Liver (tissue), 8 donors: ENCODE measurements at regions not wholly inside any gene's neighbourhood (a gene's known extent, or its start where the extent isn't known, plus 50 kb on each side); places are given as distances from the start of the nearest gene placed in this dataset.

ENCODE experiments used
- DNase-seq: peaks from one replicate; pipeline ENCODE4 v3.0.0-alpha.2; 2017; ENCODE audit warnings: low spot score
- H3K27ac ChIP-seq, 2 donors: one replicate each; pipeline ENCODE4 v1.7.0; 2013; ENCODE audit warnings: inconsistent platforms in 2 of 2, low read length in 2 of 2, control low read depth in 1 of 2, low read depth in 1 of 2, mild to moderate bottlenecking in 1 of 2
- H3K27me3 ChIP-seq, 4 donors: one replicate each; pipeline versions ENCODE4 v1.6.1 to v1.7.0; 2013; ENCODE audit warnings: low read length in 3 of 4, inconsistent platforms in 1 of 4, mild to moderate bottlenecking in 1 of 4, moderate library complexity in 1 of 4; ENCODE audit not compliant: control insufficient read depth in 4 of 4, insufficient read depth in 4 of 4
- H3K36me3 ChIP-seq, 4 donors: one replicate each; pipeline versions ENCODE4 v1.6.1 to v1.7.0; 2013; ENCODE audit warnings: low read length in 3 of 4, mild to moderate bottlenecking in 3 of 4, low read depth in 1 of 4, moderate library complexity in 1 of 4; ENCODE audit not compliant: control insufficient read depth in 4 of 4, insufficient read depth in 3 of 4
- H3K4me1 ChIP-seq, 4 donors: one replicate each; pipeline versions ENCODE4 v1.6.1 to v1.7.0; 2013; ENCODE audit warnings: low read length in 3 of 4, mild to moderate bottlenecking in 3 of 4, moderate library complexity in 1 of 4; ENCODE audit not compliant: control insufficient read depth in 4 of 4, insufficient read depth in 4 of 4
- H3K4me3 ChIP-seq, 3 donors: one replicate each; pipeline versions ENCODE4 v1.6.1 to v1.7.0; 2013; ENCODE audit warnings: low read length in 3 of 3, control low read depth in 1 of 3, low read depth in 1 of 3, mild to moderate bottlenecking in 1 of 3
- H3K9ac ChIP-seq, 2 donors: one replicate each; pipeline ENCODE4 v1.7.0; 2013; ENCODE audit warnings: low read length in 2 of 2, mild to moderate bottlenecking in 2 of 2, moderate library complexity in 2 of 2, control low read depth in 1 of 2, low read depth in 1 of 2
- H3K9me3 ChIP-seq, 4 donors: one replicate each; pipeline versions ENCODE4 v1.6.1 to v1.7.0; 2013; ENCODE audit warnings: low read length in 3 of 4; ENCODE audit not compliant: control insufficient read depth in 4 of 4
- ATF3 ChIP-seq: IDR thresholded peaks from 2 replicates; pipeline ENCODE4 v1.6.1; 2016; ENCODE audit warnings: antibody characterized with exemption
- EGR1 ChIP-seq, 2 donors: IDR thresholded peaks; 2 replicates each; pipeline ENCODE4 v1.6.1; 2016 to 2018; ENCODE audit warnings: antibody characterized with exemption in 2 of 2, low read depth in 2 of 2
- FOXA1 ChIP-seq: IDR thresholded peaks from 2 replicates; pipeline ENCODE4 v1.6.1; 2016; ENCODE audit warnings: antibody characterized with exemption
- FOXA2 ChIP-seq: IDR thresholded peaks from 2 replicates; pipeline ENCODE4 v1.6.1; 2016; ENCODE audit warnings: antibody characterized with exemption
- GABPA ChIP-seq, 2 donors: IDR thresholded peaks in 1 of 2; conservative IDR thresholded peaks in 1 of 2; 2 replicates each; pipeline ENCODE4 v1.6.1; 2016; ENCODE audit warnings: antibody characterized with exemption in 2 of 2, mild to moderate bottlenecking in 1 of 2, moderate library complexity in 1 of 2
- HNF4A ChIP-seq, 2 donors: conservative IDR thresholded peaks; 2 replicates each; pipeline ENCODE4 v1.6.1; 2016; ENCODE audit warnings: antibody characterized with exemption in 2 of 2, mild to moderate bottlenecking in 2 of 2
- HNF4G ChIP-seq: IDR thresholded peaks from 2 replicates; pipeline ENCODE4 v1.6.1; 2016; ENCODE audit warnings: antibody characterized with exemption
- JUND ChIP-seq, 2 donors: IDR thresholded peaks; 2 replicates each; pipeline ENCODE4 v1.6.1; 2016; ENCODE audit warnings: antibody characterized with exemption in 2 of 2
- MAX ChIP-seq: IDR thresholded peaks from 2 replicates; pipeline ENCODE4 v1.6.1; 2016; ENCODE audit warnings: antibody characterized with exemption
- NR2F2 ChIP-seq: IDR thresholded peaks from 2 replicates; pipeline ENCODE4 v1.6.1; 2016; ENCODE audit warnings: antibody characterized with exemption
- RAD21 ChIP-seq, 2 donors: IDR thresholded peaks; 2 replicates each; pipeline ENCODE4 v1.6.1; 2016; ENCODE audit warnings: antibody characterized with exemption in 2 of 2, mild to moderate bottlenecking in 2 of 2
- RXRA ChIP-seq, 2 donors: IDR thresholded peaks; 2 replicates each; pipeline ENCODE4 v1.6.1; 2017 to 2018; ENCODE audit warnings: antibody characterized with exemption in 2 of 2, mild to moderate bottlenecking in 1 of 2
- SP1 ChIP-seq: IDR thresholded peaks from 2 replicates; pipeline ENCODE4 v1.6.1; 2018; ENCODE audit warnings: antibody characterized with exemption, mild to moderate bottlenecking
- TAF1 ChIP-seq: conservative IDR thresholded peaks from 2 replicates; pipeline ENCODE4 v1.6.1; 2016; ENCODE audit warnings: antibody characterized with exemption, mild to moderate bottlenecking
- YY1 ChIP-seq: IDR thresholded peaks from 2 replicates; pipeline ENCODE4 v1.6.1; 2016; ENCODE audit warnings: antibody characterized with exemption, mild to moderate bottlenecking
- WGBS: extraction: QIAGEN DNeasy Blood & Tissue Kit; methylation state at CpG from one replicate; pipeline ENCODE4 v1.1.7; 2013; 5-methylcytosine and 5-hydroxymethylcytosine counted together
- TF ChIP-seq, protein P1 (sequence below): IDR thresholded peaks from 2 replicates; pipeline ENCODE4 v1.6.1; 2016; ENCODE audit warnings: antibody characterized with exemption
- TF ChIP-seq, protein P2 (sequence below): fragments of 150-350 bp; IDR thresholded peaks from 2 replicates; pipeline ENCODE4 v1.5.1; 2017; ENCODE audit warnings: improper control_type of control experiment, low read depth, low read length; ENCODE audit not compliant: missing input control
- TF ChIP-seq, protein P3 (sequence below): IDR thresholded peaks from 2 replicates; pipeline ENCODE4 v1.6.1; 2016; ENCODE audit warnings: antibody characterized with exemption, mild to moderate bottlenecking
- donor health status: healthy.
- donor health status: healthy.
- donor health status: healthy.
- donor health status: healthy.
- donor health status: healthy.

DNA sequence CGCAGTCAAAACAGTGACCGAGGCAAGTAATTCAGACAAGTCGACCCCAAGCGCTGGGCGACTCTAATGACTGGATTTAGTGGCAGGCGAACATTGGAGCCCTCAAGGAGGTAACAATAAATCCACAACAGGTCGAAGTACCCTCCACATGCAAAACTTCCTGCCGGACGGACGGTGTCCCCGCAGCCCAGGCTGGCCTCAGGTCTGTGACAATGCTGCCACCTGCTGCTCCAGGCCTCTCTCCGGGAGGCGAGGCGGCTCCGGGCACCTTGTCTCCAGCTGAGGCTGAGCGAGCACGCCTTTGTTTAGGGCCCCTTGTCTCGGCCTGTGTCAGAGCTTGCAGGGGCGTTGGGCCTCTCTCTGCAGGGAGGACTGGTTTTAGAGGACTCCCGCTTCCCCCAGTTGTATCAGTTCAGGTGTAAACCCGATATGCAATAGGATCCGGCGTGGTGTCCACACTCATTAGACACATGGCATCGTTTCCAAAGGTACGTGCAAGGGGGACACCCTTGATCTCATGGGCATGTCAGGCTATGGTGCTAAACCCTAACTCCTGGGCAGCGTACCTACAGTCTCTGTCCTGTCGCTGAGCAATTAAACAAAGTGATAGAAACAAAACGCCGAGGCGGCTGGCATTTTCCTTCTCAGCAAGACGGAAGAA lies 628.0 kb upstream of the ADAMTS16 start:
- Histone ChIP-seq H3K9me3 (no peaks in the 10 kb centered on the region), H3K36me3 (no peaks in the 10 kb centered on the region), H3K4me3 (no peak overlapping the region), H3K27me3 (peaks cover 0 to 4% (median 2%) of the 10 kb centered on the region in 4 donors), H3K4me1 (no peaks in the 10 kb centered on the region), H3K27ac (no peak overlapping the region), H3K9ac (no peak overlapping the region)
- peak; percentile 48 to 64 for TF ChIP-seq RAD21 (IDR thresholded peaks at IDR 0.05)
- TF ChIP-seq HNF4A (conservative IDR thresholded peaks at IDR 0.05) = no peak
- TF ChIP-seq NR2F2 = no peak
- DNase-seq = peak; percentile 43
- WGBS = 38% methylated on average over 31 of the region's 31 CpGs

DNA sequence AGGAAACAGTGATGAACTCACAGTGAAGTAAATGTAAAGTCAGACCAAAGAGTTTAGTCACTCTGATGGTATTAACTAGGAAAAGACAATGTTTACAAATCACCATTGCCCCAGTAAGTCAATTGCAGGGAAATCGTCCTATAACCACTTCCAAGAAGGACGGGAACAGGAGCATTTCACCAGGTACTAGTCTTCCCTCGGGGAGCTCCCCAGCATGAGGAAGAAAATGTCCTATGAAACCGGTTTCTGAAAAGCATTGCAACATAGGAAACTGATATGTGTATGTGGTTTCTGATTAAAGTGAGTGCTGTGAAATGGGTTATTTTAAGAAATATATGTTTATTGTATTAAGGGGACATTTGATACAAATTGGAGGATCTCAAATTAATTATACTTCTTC lies 626.7 kb upstream of the ADAMTS16 start:
- H3K27ac ChIP-seq = no peak overlapping the region
- H3K4me3 ChIP-seq = no peak overlapping the region
- no peaks in the 10 kb centered on the region for H3K9me3 ChIP-seq
- no peaks in the 10 kb centered on the region for H3K4me1 ChIP-seq
- H3K9ac ChIP-seq = no peak overlapping the region
- 42% methylated on average over 4 of the region's 4 CpGs for WGBS
- no peak for TF ChIP-seq HNF4A (conservative IDR thresholded peaks at IDR 0.05)
- TF ChIP-seq TAF1 = no peak
- no peak for TF ChIP-seq EGR1 (IDR thresholded peaks at IDR 0.05; ENCODE audit: low read depth in 2 of 2)
- no peak for TF ChIP-seq GABPA (IDR thresholded peaks at IDR 0.05 in 1 of 2, conservative IDR thresholded peaks at IDR 0.05 in 1 of 2)
- no peak for TF ChIP-seq FOXA2
- no peak for TF ChIP-seq MAX
- TF ChIP-seq JUND (IDR thresholded peaks at IDR 0.05) = no peak
- no peak for TF ChIP-seq FOXA1
- TF ChIP-seq ATF3 = no peak
- TF ChIP-seq, protein P1, sequence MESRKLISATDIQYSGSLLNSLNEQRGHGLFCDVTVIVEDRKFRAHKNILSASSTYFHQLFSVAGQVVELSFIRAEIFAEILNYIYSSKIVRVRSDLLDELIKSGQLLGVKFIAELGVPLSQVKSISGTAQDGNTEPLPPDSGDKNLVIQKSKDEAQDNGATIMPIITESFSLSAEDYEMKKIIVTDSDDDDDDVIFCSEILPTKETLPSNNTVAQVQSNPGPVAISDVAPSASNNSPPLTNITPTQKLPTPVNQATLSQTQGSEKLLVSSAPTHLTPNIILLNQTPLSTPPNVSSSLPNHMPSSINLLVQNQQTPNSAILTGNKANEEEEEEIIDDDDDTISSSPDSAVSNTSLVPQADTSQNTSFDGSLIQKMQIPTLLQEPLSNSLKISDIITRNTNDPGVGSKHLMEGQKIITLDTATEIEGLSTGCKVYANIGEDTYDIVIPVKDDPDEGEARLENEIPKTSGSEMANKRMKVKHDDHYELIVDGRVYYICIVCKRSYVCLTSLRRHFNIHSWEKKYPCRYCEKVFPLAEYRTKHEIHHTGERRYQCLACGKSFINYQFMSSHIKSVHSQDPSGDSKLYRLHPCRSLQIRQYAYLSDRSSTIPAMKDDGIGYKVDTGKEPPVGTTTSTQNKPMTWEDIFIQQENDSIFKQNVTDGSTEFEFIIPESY = no peak
- no peak for TF ChIP-seq NR2F2
- TF ChIP-seq YY1 = no peak
- no peak for TF ChIP-seq SP1
- no peak for TF ChIP-seq HNF4G
- TF ChIP-seq, protein P2, sequence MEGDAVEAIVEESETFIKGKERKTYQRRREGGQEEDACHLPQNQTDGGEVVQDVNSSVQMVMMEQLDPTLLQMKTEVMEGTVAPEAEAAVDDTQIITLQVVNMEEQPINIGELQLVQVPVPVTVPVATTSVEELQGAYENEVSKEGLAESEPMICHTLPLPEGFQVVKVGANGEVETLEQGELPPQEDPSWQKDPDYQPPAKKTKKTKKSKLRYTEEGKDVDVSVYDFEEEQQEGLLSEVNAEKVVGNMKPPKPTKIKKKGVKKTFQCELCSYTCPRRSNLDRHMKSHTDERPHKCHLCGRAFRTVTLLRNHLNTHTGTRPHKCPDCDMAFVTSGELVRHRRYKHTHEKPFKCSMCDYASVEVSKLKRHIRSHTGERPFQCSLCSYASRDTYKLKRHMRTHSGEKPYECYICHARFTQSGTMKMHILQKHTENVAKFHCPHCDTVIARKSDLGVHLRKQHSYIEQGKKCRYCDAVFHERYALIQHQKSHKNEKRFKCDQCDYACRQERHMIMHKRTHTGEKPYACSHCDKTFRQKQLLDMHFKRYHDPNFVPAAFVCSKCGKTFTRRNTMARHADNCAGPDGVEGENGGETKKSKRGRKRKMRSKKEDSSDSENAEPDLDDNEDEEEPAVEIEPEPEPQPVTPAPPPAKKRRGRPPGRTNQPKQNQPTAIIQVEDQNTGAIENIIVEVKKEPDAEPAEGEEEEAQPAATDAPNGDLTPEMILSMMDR = no peak
- no peak for TF ChIP-seq RAD21 (IDR thresholded peaks at IDR 0.05)
- TF ChIP-seq, protein P3, sequence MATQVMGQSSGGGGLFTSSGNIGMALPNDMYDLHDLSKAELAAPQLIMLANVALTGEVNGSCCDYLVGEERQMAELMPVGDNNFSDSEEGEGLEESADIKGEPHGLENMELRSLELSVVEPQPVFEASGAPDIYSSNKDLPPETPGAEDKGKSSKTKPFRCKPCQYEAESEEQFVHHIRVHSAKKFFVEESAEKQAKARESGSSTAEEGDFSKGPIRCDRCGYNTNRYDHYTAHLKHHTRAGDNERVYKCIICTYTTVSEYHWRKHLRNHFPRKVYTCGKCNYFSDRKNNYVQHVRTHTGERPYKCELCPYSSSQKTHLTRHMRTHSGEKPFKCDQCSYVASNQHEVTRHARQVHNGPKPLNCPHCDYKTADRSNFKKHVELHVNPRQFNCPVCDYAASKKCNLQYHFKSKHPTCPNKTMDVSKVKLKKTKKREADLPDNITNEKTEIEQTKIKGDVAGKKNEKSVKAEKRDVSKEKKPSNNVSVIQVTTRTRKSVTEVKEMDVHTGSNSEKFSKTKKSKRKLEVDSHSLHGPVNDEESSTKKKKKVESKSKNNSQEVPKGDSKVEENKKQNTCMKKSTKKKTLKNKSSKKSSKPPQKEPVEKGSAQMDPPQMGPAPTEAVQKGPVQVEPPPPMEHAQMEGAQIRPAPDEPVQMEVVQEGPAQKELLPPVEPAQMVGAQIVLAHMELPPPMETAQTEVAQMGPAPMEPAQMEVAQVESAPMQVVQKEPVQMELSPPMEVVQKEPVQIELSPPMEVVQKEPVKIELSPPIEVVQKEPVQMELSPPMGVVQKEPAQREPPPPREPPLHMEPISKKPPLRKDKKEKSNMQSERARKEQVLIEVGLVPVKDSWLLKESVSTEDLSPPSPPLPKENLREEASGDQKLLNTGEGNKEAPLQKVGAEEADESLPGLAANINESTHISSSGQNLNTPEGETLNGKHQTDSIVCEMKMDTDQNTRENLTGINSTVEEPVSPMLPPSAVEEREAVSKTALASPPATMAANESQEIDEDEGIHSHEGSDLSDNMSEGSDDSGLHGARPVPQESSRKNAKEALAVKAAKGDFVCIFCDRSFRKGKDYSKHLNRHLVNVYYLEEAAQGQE = no peak
- TF ChIP-seq RXRA (IDR thresholded peaks at IDR 0.05) = no peak
- DNase-seq = no peak
- no peaks in the 10 kb centered on the region for H3K36me3 ChIP-seq
- H3K27me3 ChIP-seq = peaks cover 0 to 4% (median 2%) of the 10 kb centered on the region in 4 donors
